ENCODE measurements at regions not wholly inside any gene's neighbourhood (a gene's known extent, or its start where the extent isn't known, plus 50 kb on each side); places are given as distances from the start of the nearest gene placed in this dataset.

GRCh38 chr18:24534271-24534670 is 73.8 kb downstream of the HRH4 start:
- TF ChIP-seq EZH2 (IDR thresholded peaks at IDR 0.05; ENCODE audit: borderline replicate concordance, insufficient read depth, low read depth, low read length, poor library complexity, severe bottlenecking) (no peak), CTCF (IDR thresholded peaks at IDR 0.05) (no peak)

Data from B cell (primary cell).